Fibroblast of villous mesenchyme (primary cell): ENCODE measurements at regions not wholly inside any gene's neighbourhood (a gene's known extent, or its start where the extent isn't known, plus 50 kb on each side); places are given as distances from the start of the nearest gene placed in this dataset.
A peak's percentile ranks its signal among the peaks of the same experiment; 100 is the strongest.

ENCODE experiments used
- DNase-seq: peaks from one replicate; pipeline ENCODE4 v3.0.0-alpha.2; 2010; ENCODE audit warnings: low read depth
- H3K4me3 ChIP-seq: 2 replicates; pipeline ENCODE4 v1.5.1; 2011; ENCODE audit warnings: low read depth, mild to moderate bottlenecking, low read length
- TF ChIP-seq, protein P1 (sequence below): IDR thresholded peaks from 2 replicates; pipeline ENCODE4 v1.5.1; 2012; ENCODE audit warnings: low read depth, mild to moderate bottlenecking, low read length; ENCODE audit not compliant: insufficient read depth

DNA sequence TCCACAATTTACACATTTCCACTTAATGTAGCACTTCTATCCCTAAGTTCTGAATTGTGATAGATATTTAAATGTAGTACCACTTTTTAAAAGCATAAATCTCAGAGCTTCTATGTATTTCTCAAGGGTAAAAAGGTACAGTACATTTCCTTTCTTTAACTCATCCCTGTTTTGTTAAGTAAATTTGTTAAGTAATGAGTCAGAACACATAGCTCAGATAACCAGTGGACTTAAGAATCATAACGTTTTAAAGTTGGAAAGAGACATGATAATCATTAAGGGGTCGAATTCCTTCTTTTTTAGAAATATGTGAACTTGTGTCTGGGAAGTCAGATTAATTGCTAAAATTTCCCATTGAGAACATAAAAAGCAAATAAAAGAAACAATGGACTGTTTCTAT, 810.2 kb upstream of the NUDT12 start:
- peak; percentile 18 for DNase-seq
- H3K4me3 ChIP-seq, result no peak overlapping the region
- TF ChIP-seq, protein P1, sequence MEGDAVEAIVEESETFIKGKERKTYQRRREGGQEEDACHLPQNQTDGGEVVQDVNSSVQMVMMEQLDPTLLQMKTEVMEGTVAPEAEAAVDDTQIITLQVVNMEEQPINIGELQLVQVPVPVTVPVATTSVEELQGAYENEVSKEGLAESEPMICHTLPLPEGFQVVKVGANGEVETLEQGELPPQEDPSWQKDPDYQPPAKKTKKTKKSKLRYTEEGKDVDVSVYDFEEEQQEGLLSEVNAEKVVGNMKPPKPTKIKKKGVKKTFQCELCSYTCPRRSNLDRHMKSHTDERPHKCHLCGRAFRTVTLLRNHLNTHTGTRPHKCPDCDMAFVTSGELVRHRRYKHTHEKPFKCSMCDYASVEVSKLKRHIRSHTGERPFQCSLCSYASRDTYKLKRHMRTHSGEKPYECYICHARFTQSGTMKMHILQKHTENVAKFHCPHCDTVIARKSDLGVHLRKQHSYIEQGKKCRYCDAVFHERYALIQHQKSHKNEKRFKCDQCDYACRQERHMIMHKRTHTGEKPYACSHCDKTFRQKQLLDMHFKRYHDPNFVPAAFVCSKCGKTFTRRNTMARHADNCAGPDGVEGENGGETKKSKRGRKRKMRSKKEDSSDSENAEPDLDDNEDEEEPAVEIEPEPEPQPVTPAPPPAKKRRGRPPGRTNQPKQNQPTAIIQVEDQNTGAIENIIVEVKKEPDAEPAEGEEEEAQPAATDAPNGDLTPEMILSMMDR, result no peak

DNA sequence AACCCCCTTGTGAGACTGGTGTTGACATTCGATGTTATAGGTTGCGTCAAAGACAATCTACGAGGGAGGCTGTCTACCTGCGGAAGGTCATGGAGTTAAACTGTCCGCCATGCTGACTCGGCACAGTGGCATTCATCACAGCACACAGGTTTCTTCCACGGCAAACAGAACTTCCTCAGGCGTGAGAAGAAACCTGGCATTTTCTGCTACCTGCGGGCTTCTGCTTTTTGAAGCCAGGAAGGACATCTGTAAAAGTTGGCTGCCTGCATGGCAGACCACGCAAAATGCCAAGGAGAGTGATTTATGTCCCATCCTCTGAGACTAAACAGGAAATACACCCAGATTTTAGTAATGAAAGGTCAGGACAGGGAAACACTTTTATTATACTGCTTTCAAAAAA, 809.8 kb upstream of the NUDT12 start:
- TF ChIP-seq, protein P1, result no peak
- no peak overlapping the region for H3K4me3 ChIP-seq
- no peak for DNase-seq

DNA sequence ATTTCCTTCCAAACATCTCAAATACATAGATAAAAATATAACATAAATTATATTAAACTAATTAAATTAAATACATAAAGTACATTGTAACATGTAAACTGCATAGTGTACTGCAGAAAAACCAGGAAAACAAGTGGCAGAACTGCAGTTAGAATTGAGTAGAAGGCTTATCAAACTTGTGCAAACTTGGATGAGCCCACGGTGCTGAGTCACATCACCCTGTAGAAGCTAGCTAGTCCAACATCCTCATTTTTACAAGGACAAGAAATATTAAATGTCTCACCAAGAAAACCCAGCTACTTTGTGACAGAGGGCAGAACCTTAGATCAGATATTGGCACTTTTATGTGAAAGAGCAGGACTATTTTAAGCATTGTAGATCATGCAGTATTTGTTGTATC, 807.9 kb upstream of the NUDT12 start:
- no peak overlapping the region for H3K4me3 ChIP-seq
- TF ChIP-seq, protein P1, result no peak
- DNase-seq, result peak; percentile 4

DNA sequence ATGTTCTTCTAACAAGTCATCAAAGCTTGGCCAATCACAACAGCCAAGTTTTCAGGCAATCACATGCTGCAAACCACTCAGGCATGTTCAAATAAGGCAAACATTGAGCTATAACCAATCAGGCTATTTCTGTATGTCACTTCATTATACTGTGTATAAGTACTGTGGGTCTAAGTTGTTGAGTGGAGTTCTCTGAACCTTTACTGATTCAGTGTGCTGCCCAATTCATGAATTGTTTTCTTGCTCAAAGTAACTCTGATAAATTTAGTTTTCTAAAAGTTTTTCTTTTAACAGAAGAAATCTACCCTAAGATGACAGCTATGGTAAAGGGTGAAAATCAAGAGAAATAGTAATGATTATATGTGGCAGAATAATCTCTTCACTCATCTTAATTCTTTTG, 805.4 kb upstream of the NUDT12 start:
- H3K4me3 ChIP-seq, result no peak overlapping the region
- TF ChIP-seq, protein P1, result no peak
- no peak for DNase-seq

DNA sequence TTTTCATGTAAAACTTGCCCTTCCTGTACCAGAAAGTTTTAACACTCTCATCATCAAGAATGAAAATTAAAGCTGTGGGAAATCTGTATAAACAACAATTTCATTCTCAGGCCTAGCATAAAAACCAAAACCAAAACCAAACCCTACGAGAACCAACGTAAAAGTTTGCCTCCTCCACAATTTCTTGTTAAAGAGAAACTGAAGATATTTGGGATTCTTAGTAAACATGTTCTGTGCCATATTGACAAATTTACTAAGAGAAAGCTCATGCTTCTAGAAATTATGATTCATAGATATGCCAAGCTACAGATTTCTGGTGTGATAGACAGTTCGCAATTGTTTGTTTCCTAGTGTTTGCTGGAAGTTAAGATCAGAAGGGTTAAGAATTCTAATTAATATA, 801.0 kb upstream of the NUDT12 start:
- TF ChIP-seq, protein P1, result no peak
- H3K4me3 ChIP-seq, result no peak overlapping the region
- DNase-seq, result peak; percentile 19

DNA sequence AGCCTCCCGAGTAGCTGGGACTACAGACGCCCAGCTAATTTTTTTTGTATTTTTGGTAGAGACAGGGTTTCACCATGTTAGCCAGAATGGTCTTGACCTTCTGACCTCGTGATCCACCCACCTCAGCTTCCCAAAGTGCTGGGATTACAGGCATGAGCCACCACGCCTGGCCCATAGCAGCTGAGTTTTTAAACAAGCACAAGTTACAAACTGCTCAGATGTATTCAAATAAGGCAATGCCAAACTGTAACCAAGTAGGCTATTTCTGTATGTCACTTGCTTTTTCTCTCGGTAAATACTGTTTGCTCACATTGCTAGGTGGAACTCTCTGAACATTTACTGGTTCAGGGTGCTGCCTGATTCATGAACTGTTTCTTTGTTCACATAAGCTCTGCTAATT, 799.3 kb upstream of the NUDT12 start:
- DNase-seq, result peak; percentile 7
- H3K4me3 ChIP-seq, result no peak overlapping the region
- TF ChIP-seq, protein P1, result no peak

DNA sequence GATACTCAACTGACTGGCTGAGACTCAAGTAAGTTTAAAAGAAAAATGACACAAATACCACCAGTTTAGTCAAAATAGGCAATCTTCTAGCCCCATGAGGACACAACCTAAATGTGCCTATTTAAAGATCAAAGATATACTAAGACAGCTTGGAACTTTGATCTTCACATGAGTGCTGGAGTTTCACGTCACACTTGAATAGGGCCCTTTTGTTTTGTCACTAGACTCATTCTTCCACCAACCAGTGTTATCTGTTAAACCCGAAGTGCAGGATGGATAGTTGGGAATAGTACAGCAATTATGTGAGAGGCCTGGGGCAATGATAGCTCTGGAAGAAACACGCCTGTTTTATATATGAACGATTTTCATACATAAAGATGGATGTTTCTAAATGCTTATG, 792.8 kb upstream of the NUDT12 start:
- H3K4me3 ChIP-seq, result no peak overlapping the region
- DNase-seq, result no peak
- TF ChIP-seq, protein P1, result no peak
